SK-N-SH treated with all-trans-retinoic acid at 6 μM for 48 hours (cell line): ENCODE measurements at regions not wholly inside any gene's neighbourhood (a gene's known extent, or its start where the extent isn't known, plus 50 kb on each side); places are given as distances from the start of the nearest gene placed in this dataset.

Source experiments
- BACH2 ChIP-seq: fragments of 250-450 bp; sonication (Bioruptor Pico); IDR thresholded peaks from 2 replicates; pipeline ENCODE4 v1.9.0; 2021; ENCODE audit warnings: mild to moderate bottlenecking, borderline replicate concordance
- CSDC2 ChIP-seq: fragments of 250-450 bp; sonication (Bioruptor Pico); IDR thresholded peaks from 2 replicates; pipeline ENCODE4 v1.5.0; 2020; ENCODE audit warnings: mild to moderate bottlenecking, moderate library complexity
- RARB ChIP-seq: fragments of 250-450 bp; sonication (Bioruptor Pico); IDR thresholded peaks from 2 replicates; pipeline ENCODE4 v1.8.0; 2021; ENCODE audit warnings: mild to moderate bottlenecking, moderate library complexity
- ZNF565 ChIP-seq: fragments of 450-650 bp; formaldehyde crosslinking; conservative IDR thresholded peaks from 2 replicates; pipeline ENCODE4 v1.5.0; 2020; ENCODE audit warnings: low read depth, mild to moderate bottlenecking, moderate library complexity
- ZNF8 ChIP-seq: fragments of 450-650 bp; formaldehyde crosslinking; IDR thresholded peaks from 2 replicates; pipeline ENCODE4 v1.5.0; 2020; ENCODE audit warnings: mild to moderate bottlenecking, moderate library complexity
- TF ChIP-seq, protein P1 (sequence below): fragments of 250-450 bp; sonication (Bioruptor Pico); IDR thresholded peaks from 2 replicates; pipeline ENCODE4 v1.5.1; 2020; ENCODE audit warnings: low read depth, mild to moderate bottlenecking, moderate library complexity

DNA sequence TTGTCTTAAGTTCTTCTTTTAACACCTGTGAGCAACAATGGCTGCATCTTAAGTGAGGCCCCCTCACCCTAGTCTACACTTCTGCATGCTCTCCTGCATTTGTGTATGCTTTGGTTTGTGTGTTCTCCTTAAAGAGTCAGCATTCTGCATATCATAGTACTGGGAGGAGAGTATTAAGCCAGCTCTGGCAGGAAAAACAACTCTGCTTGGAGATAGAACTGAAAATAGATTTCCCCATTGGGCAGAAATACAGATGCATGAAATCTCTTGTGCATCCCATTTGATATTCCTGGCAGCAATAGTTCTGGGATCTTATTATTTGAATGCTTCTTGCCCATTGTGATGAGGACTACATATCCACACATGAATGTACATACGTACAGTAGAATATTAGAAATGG lies 70.6 kb upstream of the PRICKLE1 start:
- no peak for TF ChIP-seq RARB
- TF ChIP-seq ZNF8, result no peak
- no peak for TF ChIP-seq CSDC2 (CRISPR knock-in tag)
- no peak for TF ChIP-seq ZNF565 (CRISPR knock-in tag)
- TF ChIP-seq, protein P1, sequence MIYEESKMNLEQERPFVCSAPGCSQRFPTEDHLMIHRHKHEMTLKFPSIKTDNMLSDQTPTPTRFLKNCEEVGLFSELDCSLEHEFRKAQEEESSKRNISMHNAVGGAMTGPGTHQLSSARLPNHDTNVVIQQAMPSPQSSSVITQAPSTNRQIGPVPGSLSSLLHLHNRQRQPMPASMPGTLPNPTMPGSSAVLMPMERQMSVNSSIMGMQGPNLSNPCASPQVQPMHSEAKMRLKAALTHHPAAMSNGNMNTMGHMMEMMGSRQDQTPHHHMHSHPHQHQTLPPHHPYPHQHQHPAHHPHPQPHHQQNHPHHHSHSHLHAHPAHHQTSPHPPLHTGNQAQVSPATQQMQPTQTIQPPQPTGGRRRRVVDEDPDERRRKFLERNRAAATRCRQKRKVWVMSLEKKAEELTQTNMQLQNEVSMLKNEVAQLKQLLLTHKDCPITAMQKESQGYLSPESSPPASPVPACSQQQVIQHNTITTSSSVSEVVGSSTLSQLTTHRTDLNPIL (CRISPR knock-in tag), result no peak
- TF ChIP-seq BACH2, result no peak
